Heart left ventricle (tissue), 16 donors: ENCODE measurements at regions not wholly inside any gene's neighbourhood (a gene's known extent, or its start where the extent isn't known, plus 50 kb on each side); places are given as distances from the start of the nearest gene placed in this dataset.

ENCODE experiments used
- ATAC-seq, 4 donors: fragments of 200-7000 bp; cut with Tn5 transposase; one replicate each; pipeline ENCODE4 v1.9.1; 2020 to 2022; ENCODE audit warnings: moderate library complexity in 4 of 4, mild to moderate bottlenecking in 3 of 4, moderate number of reproducible peaks in 1 of 4
- DNase-seq, 5 donors: peaks; one replicate each; pipeline ENCODE4 v3.0.0-alpha.2; 2020
- H3K27ac ChIP-seq, 12 donors: fragments of 200-600 bp; sonication (generic) in 4 of 12; one replicate each; pipeline versions ENCODE4 v1.5.0 to v1.8.0; 2016 to 2022; ENCODE audit warnings: mild to moderate bottlenecking in 2 of 12
- H3K27me3 ChIP-seq, 9 donors: fragments of 200-600 bp; sonication (generic) in 2 of 9; one replicate each; pipeline versions ENCODE4 v1.5.1 to v1.8.0; 2016 to 2022; ENCODE audit warnings: mild to moderate bottlenecking in 3 of 9
- H3K36me3 ChIP-seq, 9 donors: fragments of 200-600 bp; sonication (generic) in 2 of 9; one replicate each; pipeline versions ENCODE4 v1.5.0 to v1.8.0; 2018 to 2022; ENCODE audit warnings: mild to moderate bottlenecking in 2 of 9
- H3K4me1 ChIP-seq, 12 donors: fragments of 200-600 bp; sonication (generic) in 4 of 12; one replicate each; pipeline versions ENCODE4 v1.5.0 to v1.8.0; 2016 to 2022; ENCODE audit warnings: mild to moderate bottlenecking in 3 of 12
- H3K4me3 ChIP-seq, 12 donors: fragments of 200-600 bp; sonication (generic) in 4 of 12; one replicate each; pipeline versions ENCODE4 v1.5.0 to v1.8.0; 2017 to 2022; ENCODE audit warnings: mild to moderate bottlenecking in 9 of 12, moderate library complexity in 4 of 12
- H3K9me3 ChIP-seq, 12 donors: fragments of 200-600 bp; sonication (generic) in 4 of 12; one replicate each; pipeline versions ENCODE4 v1.5.0 to v1.8.0; 2016 to 2022; ENCODE audit warnings: mild to moderate bottlenecking in 1 of 12
- CTCF ChIP-seq, 12 donors: fragments of 200-600 bp; sonication (generic) in 4 of 12; IDR thresholded peaks; one replicate each; pipeline versions ENCODE4 v1.5.0 to v1.8.0; 2018 to 2022; ENCODE audit warnings: antibody characterized with exemption in 12 of 12, mild to moderate bottlenecking in 5 of 12
- POLR2A ChIP-seq, 2 donors: fragments of 450-650 bp; IDR thresholded peaks; one replicate each; pipeline ENCODE4 v1.6.1; 2017; ENCODE audit warnings: antibody characterized with exemption in 2 of 2, mild to moderate bottlenecking in 2 of 2, moderate library complexity in 2 of 2
- WGBS, 4 donors: extraction: QIAGEN DNeasy Blood & Tissue Kit in 2 of 4; methylation state at CpG; one replicate each; pipeline versions ENCODE4 v1.1.5 to v1.1.7; 2013 to 2018; 5-methylcytosine and 5-hydroxymethylcytosine counted together
- intact Hi-C, 10 donors: fragments of 100-400 bp; cut with DNase I; formaldehyde crosslinking; loops; one replicate each; pipeline versions ENCODE4 v1.11.1 to v1.14.2; 2022
- donor health status: ischemic (EF 13 %, LVEDD 7.1; RV severe dilation, severe dysfunction).
- donor health status: healthy with polysubstance abuse.
- donor health status: DM: no; HTN: yes; CAD: no.
- donor health status: DM: no; HTN: no; CAD: no.
- donor health status: ischemic (EF 25% LVEDD 6.9; RV normal size, moderate dysfunction).
- donor health status: ischemic (EF 25% LVEDD 5.7; RV mildly dilated, moderate dysfunction).
- donor health status: healthy.
- donor health status: DM: yes; HTN: yes; CAD: no.
- donor health status: ischemic (EF 35%, LVEDD 5.7; RV mildly dilated, moderate dysfunction).
- donor health status: nonischemic (EF 11% LVEDD 7.7; RV severe dilation, severe dysfunction).
- donor health status: DM: yes; HTN: yes; CAD: no.
- donor health status: PGD.
- donor health status: ischemic (EF 29% LVEDD 5.4; RV normal size, mild dysfunction).
- donor health status: nonischemic (EF 23%, LVEDD 6.1; RV moderate dilation, normal function).

GRCh38 chr2:124975648-124976047, 950.6 kb downstream of the CNTNAP5 start:
- no peaks in the 10 kb centered on the region for H3K9me3 ChIP-seq
- DNase-seq = no peak
- no peaks in the 10 kb centered on the region for H3K4me1 ChIP-seq
- 42 to 66% (median 51%) methylated on average over 2 of the region's 2 CpGs for WGBS, 4 donors
- no peak overlapping the region for H3K4me3 ChIP-seq
- intact Hi-C loops = no loop called here
- no peak for ATAC-seq
- TF ChIP-seq POLR2A (IDR thresholded peaks at IDR 0.05) (no peak), CTCF (IDR thresholded peaks at IDR 0.05) (no peak)
- H3K36me3 ChIP-seq = no peaks in the 10 kb centered on the region
- no peak overlapping the region for H3K27ac ChIP-seq
- no peaks in the 10 kb centered on the region for H3K27me3 ChIP-seq

DNA sequence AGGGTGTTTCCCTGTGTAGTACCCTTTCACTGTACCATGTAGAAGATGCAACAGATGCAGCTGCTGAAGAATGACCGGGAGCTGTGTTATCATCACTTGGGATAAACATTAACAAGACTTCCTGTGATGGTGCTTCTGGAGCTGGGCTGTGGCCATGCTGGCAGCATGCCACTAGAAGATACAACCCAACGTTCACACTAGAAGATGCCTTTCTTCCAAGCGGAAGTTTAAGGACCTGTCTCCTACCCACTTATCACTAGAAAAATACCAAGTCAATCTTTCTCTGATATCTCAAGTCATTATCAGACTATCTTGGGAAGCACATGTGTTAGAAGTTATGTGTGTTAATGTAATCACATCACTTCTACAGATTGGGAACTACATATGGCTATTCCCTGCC, 953.5 kb downstream of the CNTNAP5 start:
- H3K27ac ChIP-seq = no peak overlapping the region
- ATAC-seq = no peak
- H3K36me3 ChIP-seq = no peaks in the 10 kb centered on the region
- H3K4me1 ChIP-seq = no peaks in the 10 kb centered on the region
- H3K4me3 ChIP-seq = no peak overlapping the region
- TF ChIP-seq CTCF (IDR thresholded peaks at IDR 0.05) (no peak), POLR2A (IDR thresholded peaks at IDR 0.05) (no peak)
- DNase-seq = no peak
- intact Hi-C loops = no loop called here
- no peaks in the 10 kb centered on the region for H3K9me3 ChIP-seq
- 15 to 32% (median 20%) methylated on average over 3 of the region's 3 CpGs for WGBS, 4 donors
- H3K27me3 ChIP-seq = no peaks in the 10 kb centered on the region

GRCh38 chr2:124983595-124983994, 958.5 kb downstream of the CNTNAP5 start:
- H3K27me3 ChIP-seq = no peaks in the 10 kb centered on the region
- no peak for ATAC-seq
- H3K4me1 ChIP-seq = no peaks in the 10 kb centered on the region

GRCh38 chr2:124985270-124985669, 960.2 kb downstream of the CNTNAP5 start:
- 68 to 86% (median 77%) methylated on average over 2 of the region's 2 CpGs for WGBS, 4 donors
- Histone ChIP-seq H3K27me3 (no peaks in the 10 kb centered on the region), H3K9me3 (no peaks in the 10 kb centered on the region), H3K36me3 (no peaks in the 10 kb centered on the region), H3K4me1 (no peaks in the 10 kb centered on the region), H3K4me3 (no peak overlapping the region), H3K27ac (no peak overlapping the region)
- intact Hi-C loops = no loop called here
- no peak for ATAC-seq
- no peak for DNase-seq
- TF ChIP-seq POLR2A (IDR thresholded peaks at IDR 0.05) (no peak), CTCF (IDR thresholded peaks at IDR 0.05) (no peak)

More at GRCh38 chr2:124983595-124983994, 958.5 kb downstream of the CNTNAP5 start:
- intact Hi-C loops = no loop called here
- Histone ChIP-seq H3K4me3 (no peak overlapping the region), H3K36me3 (no peaks in the 10 kb centered on the region), H3K9me3 (no peaks in the 10 kb centered on the region), H3K27ac (no peak overlapping the region)
- TF ChIP-seq CTCF (IDR thresholded peaks at IDR 0.05) = no peak
- no peak for TF ChIP-seq POLR2A (IDR thresholded peaks at IDR 0.05)
- no peak for DNase-seq
